ENCODE measurements at regions not wholly inside any gene's neighbourhood (a gene's known extent, or its start where the extent isn't known, plus 50 kb on each side); places are given as distances from the start of the nearest gene placed in this dataset.
"Not testable (repeated sequence)": the region's sequence is repeated elsewhere in the genome, so short reads cannot be mapped to it uniquely, and the experiment has no call there.

DNA sequence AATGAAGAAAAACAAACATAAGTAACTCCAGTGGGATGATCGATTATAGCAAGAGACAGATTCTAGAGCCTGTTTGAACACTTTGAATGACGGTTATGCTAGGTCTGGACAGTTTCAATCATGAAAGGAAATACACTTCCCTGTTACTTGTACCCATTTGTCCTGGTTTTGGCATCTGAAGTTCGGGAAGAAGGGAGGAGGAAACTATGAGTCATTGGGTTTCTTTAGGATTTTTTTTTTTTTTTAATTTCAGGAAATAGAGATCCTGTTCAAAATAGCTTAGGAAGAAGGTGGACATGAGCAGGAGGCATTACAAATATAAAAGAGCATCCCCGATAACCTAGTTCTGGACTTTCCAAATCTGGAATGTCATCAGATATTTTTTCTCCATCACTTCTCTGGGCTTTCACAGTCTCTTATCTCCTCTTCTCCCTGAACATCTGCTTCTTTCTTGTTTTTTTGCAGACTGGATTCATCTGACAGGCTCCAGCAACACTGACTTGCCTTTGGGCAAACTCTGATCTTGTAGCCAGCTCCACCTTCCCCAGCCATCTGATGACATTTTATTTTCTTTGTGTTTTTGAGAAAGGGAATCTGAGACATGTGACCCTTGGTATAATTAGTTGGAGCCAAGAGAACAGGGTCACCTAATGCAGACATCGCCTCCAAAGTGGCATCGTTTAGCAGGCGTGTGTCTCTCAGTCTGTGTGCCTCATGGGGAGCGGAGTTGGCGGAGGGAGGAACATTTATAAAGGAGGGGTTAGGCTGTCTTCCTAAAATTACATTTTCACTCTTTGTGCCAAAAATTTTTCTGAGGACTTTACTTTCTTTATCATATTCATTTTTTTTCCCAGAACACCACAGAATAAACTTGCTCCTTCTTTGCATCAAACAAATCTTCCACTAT lies 195.3 kb upstream of the EPHA4 start:
- DNase-seq (ENCODE audit: low spot score) = no peak

DNA sequence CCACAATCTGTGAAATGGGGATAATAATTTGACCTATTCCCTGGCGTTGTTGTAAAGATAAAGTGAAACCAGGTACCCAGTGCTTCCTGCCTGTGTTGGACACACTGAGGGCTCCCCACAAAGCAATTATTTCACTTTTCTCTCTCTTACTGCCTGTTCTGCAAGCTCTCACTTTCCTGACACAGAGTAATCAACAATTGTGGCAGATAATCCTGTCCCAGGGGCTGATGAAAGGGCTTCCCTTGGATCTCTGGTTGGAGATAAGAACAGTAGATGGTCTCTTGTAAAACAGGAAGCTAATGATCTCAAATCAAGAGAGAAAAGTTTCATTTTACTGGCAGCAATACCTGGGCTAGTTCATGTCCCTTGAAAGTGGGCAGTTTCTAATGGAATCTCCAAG lies 190.4 kb upstream of the EPHA4 start:
- DNase-seq (ENCODE audit: low spot score) = no peak

DNA sequence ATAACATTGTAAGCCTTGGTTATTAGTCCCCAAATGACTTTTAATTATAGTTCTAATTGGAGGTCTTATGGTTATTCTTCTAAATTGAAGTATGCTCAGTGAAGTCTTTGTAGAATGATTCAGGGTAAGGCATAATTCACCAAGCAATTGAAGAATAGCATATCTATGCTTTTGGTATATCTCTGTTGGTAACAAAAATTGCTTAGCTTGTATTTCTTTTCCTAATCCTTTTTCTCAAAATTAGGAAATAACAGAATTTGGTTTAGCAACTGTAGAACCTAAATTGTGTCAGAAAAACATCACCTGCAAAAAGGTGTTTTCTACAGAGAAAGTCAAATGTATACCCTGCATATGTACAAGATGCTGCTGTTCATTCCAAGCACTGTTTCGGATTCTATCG lies 189.2 kb upstream of the EPHA4 start:
- no peak for DNase-seq (ENCODE audit: low spot score)

DNA sequence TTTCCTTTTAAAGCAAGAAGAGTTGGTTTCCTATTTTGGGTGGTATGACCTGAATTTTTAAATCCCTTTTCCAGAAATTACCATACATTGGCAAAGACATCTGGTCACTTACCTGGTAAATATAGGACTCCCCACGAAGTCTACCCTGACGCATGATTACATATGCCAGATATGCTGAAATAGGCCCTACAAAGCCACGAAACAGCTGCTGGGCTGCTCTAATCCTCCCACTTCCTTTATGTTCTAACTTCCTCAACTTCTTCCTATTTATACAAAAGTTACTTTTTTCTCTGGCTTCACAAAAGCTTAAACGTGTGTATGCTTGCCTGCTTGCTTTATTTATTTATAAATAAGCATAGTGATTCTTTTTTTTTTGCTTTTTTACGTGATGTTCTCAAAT lies 186.0 kb upstream of the EPHA4 start:
- no peak for DNase-seq (ENCODE audit: low spot score)

DNA sequence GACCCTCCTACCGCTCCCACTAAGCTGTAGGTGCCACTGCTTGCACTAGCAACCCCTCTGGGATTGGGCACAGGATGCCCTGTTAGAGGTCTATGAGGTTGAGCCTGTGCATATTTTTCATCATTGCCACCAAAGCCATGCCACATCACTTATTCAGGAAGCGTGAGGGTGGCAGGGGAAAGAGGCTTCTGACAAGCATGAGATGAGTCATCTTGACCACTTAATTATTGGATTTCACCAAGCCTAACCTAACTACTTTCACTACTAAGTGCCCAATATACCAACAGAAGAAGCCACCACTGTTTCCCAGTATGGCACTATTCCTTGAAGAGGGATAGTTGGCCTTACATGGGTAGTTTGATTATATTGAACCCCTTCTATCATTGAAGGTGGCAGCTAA lies 181.3 kb upstream of the EPHA4 start:
- DNase-seq (ENCODE audit: low spot score) = no peak

DNA sequence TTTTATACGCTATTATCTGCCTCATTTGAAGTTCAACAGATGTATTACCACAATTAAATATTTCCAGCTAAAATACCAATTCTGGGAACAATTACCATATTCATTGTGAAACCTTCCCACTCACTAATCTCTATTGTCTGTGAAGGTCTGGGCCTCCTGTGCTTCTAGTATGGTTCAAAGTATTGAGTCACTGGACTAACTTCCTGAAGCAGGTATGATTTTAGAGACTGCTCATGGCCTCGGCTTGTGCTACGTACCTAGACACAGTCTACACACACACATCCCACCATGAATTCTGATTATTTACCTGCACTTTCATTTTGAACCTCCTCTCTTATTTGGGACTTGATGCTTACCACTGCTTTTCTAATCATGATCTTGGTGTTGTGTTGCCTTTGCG lies 180.7 kb upstream of the EPHA4 start:
- DNase-seq (ENCODE audit: low spot score) = no peak

DNA sequence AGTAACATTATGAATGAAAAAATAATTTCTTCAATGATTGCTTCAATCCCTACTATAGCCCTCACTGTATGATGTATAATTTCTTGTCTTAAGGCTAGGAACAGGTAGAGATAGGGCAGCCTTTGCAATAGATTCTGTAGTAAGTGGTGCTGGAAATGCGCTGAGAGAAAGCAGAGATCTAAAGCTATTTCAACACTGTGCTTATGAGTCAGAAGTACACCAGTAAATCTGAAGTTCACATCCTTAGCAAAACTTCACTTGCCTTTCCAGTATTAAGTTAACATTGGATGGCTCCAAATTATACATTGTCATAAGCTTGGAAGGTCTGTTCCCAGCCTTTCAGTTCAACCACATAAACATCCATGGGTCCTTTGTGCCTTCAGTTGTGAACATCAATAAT lies 178.2 kb upstream of the EPHA4 start:
- no peak for DNase-seq (ENCODE audit: low spot score)

DNA sequence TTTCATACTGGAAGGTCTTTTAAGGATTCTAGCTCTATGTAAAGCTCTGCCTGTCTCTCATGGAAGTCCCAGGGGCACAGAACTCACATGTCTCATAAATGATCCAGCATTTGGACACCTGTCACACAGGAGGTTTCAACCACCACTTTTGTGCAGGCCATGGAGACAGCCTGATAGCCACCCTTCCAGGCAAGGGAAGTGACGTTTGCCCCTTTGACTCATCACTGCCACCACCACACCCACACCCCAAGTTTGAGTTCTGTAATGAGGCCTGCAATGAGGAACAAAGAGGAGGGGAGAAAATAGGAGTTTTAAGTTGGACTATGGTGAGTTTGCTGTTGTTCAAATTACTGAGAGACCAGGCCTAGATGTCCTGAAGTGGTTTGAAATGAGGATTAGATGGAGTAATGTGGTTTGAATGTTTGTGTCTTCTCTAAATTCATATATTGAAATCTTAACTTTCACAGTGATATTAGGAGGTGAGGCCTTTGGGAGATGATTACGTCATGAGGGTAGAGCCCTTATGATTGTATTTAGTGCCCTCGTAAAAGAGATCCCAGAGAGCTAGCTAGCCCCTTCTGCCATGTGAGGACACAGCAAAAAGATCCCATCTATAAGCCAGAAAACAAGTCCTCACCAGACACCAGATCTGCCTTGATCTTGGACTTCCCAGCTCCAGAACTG lies 175.3 kb upstream of the EPHA4 start:
- no peak for DNase-seq (ENCODE audit: low spot score)

DNA sequence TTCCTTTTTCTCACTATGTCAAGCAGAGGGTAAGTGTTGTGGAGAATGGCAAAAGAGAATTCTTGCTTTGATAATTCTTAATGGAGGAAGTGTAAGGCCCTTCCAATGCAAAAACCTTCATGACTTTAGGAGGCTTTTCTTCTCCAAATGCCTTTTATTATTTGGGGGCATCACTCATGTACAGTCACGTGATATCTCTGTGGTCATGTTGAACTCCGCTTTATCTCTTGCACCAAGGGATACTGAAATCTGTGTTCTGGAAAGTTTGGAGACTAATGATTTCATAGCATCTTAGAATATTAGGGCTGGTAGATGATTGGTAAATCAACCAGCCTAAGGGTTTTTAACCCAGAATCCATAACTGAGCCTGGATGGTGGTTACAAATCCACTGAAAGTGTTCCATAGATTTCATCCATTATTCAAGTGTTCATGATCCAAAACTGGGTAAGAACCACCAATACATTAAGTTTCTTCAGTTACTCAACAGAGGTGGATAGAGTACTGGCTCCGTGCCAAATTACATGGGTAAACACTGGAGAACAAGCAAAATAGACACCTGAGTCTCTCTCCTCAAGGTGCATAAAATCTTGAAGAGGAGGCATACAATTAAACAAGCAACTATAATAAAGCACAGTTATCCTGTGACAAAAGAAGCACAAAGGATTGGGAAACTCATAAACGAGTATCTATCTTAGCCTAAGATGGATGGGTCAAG lies 169.6 kb upstream of the EPHA4 start:
- no peak for DNase-seq (ENCODE audit: low spot score)

DNA sequence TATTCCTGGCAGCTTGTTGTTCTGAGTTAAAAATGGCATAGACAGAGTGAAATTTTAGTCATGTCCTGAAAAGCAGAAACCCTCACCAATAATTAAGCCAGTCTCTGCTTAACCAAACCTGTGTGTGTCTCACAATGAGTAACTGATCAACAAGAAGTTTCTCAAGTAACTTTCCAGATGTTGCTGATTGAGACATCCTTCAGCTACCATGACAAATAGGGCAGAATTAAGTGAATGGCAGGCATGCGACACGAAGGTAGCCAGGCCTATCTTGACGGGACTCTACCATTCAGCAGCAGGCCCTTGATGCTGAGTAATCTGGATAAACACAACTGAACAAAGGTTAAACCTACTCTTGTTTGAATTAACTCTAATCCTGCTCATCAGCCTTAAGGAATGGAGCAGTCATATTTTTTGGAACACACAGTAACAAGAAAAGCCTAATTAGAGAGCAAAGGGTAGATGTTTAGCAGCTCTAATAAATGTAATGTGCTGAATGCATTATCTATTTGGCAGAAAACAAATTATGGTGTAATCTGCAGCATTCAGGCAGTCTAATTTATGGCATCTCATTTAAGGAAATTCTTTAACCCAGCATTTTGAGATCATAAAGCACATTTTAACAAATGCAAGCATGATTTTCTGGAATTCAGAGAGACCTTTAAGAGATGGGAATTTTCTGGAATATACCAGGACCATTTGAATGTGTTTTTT lies 159.5 kb upstream of the EPHA4 start:
- no peak for DNase-seq (ENCODE audit: low spot score)

DNA sequence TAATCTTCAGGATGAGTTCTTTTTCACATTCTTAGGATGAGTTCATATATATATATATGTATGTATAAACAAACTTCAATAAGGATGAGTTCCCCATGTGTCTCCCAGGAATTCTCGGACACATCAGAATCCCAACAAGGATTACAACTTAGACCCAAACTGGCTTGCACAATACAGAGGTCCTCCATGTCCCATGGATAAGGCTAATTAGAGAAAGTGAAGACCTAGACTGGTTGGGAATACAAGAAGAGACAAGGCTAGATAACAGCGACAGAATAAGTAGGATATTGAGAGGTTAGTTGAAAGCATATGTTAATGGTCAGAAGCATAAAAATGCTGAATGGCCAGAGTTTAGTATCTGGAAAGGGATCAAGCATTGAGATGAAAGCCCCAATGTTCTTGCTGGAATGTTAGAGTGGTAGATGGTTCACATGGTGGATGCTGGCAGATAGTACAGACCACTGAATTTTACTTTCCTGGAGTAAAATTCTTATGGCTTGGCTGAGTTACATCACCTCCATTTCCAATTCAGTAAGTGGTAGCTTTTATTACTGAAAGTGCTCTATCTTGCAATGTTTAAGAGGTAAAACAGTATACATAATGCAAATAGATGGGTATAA lies 154.9 kb upstream of the EPHA4 start:
- DNase-seq (ENCODE audit: low spot score) = no peak

DNA sequence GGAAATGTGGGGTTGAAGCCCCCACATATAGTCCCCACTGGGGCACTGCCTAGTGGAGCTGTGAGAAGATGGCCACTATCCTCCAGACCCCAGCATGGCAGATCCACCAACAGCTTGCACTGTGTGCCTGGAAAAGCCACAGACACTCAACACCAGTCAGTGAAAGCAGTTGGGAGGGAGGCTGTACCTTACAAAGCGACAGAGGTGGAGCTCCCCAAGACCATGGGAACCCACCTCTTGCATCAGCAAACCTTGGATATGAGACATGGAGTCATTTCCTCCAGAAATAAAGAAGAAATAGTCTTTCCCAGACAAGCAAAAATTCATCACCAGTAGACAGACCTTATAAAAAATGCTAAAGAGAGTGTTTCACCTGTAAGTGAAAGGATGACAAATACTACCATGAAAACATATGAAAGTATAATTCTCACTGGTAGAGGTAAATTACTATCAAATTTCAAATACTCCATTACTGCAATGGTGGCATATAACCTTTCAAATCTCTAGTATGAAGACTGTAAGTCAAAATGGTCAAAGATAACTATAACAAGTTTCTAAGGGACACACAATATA lies 152.6 kb upstream of the EPHA4 start:
- no peak for DNase-seq (ENCODE audit: low spot score)

DNA sequence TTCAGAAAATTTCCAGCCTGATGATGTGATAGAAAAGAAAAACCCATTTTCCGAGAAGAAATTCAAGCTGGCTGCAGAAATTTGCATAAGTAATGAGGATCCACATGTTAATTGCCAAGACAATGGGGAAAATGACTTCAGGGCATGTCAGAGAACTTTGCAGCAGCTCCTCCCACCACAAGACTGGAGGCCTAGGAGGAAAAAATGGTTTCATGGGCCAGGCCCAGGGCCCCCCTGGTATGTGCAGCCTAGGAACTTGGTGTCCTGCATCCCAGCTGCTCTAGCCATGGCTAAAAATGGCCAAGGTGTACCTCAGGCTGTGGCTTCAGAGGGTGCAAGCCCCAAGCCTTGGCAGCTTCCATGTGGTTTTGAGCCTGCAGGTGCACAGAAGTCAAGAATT lies 152.0 kb upstream of the EPHA4 start:
- DNase-seq (ENCODE audit: low spot score) = not testable (repeated sequence)

DNA sequence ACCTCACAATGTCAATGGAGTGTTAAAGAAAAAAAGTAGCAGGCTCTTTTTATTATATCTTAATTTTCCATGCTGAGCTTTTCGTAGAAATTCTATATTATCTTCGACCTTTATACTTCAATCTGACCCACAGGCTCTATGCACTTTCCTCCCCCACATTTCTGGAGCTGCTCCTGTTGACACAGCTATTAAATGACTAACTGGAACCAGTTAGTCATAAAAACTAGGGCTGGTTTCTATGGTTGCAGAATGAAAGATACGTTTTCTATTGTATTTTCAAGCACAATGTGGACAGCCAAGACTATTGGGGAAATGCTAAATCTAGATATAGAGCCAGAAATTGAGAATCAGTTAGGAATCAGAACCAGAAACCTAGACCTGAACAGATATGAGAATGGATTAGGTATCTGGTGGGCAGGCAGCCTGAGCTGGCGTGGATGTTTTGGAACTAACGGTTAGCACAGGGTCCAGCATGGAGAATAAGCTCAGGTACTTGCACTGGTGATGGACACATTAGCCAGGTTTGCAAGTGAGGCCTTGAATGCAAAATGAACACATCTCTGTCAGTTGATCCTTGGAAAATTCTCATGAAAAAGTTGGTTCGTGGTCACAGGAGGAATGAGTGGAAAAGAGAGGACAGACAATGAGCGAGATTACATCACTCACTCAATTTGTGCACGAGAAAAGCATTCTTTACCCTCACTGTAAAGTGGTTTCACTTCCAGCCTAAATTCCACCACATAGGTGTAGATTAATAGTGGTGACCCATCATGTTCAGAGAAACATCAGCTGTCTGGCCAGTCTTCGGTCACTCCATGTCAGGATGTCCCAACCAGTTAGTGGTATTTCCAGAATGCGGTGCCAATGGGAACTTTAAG lies 144.6 kb upstream of the EPHA4 start:
- DNase-seq (ENCODE audit: low spot score) = no peak

DNA sequence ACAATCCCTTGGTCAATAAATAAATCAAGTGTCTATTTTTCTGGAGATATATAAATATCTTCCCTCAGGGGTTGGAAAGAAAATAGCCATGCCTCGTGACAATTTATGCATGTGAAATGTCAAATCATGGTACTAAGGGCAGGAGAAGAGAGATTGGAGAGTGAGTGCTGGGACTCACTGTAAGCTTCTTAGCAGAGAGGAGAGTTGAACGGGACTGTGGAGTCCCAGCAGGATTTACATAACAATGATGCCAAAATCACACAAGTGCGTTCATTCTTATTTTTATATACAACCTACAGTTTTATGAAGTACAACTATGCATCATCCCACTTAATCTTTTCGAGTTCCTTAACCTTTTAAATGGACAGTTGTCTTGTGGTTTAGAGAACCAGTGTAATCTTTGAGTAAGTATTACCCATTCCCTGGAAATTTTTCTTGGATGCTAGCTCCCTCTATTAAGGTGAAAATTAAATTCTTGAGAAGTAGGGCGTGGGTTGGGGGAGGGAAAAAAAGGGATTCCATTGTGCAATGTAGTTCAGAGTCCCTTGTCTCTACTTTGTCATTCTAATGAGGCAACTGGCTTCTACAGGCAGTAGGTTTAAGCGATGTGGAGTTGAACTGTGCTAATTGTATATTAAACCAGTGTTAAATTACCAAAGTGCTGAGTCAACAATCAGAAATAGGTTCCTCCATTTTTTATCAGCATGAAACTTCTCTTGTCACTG lies 143.6 kb upstream of the EPHA4 start:
- no peak for DNase-seq (ENCODE audit: low spot score)

DNA sequence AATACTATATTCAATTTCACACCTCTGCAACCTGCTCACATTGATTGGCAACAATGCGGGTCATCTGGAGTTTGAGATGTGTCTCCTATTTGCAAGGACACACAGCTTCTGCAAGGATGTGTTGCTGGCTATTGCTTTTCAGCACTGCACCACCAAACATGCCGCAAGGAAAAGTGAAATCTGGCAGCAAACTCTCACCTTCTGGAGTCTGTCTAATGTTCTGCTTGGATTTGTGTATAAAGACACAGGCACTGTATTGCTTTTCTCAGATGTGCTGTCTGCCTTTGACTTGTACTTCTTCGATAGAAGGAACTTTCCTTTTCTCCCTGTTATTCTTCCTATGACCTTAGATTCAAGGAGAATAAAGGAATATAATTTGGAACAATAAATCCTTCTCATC lies 138.6 kb upstream of the EPHA4 start:
- DNase-seq (ENCODE audit: low spot score) = no peak

DNA sequence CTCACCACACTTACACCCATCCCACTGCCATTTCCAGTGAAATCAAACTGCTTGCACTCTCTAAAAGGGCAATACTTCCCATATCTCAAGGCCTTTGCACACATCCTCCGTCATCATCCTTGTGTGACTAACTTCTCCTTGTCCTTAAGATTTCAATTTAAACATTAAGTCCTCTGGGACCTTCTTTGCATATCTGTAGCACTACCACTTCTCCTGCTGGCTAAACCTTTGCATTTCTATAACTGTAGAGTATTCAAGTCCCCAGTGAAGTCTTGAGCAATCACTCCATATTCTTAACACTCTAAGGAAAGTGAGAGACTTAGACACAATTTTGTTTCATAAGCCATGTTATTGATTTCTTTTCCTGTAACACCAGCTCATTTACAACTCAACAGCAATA lies 136.8 kb upstream of the EPHA4 start:
- DNase-seq (ENCODE audit: low spot score) = no peak

DNA sequence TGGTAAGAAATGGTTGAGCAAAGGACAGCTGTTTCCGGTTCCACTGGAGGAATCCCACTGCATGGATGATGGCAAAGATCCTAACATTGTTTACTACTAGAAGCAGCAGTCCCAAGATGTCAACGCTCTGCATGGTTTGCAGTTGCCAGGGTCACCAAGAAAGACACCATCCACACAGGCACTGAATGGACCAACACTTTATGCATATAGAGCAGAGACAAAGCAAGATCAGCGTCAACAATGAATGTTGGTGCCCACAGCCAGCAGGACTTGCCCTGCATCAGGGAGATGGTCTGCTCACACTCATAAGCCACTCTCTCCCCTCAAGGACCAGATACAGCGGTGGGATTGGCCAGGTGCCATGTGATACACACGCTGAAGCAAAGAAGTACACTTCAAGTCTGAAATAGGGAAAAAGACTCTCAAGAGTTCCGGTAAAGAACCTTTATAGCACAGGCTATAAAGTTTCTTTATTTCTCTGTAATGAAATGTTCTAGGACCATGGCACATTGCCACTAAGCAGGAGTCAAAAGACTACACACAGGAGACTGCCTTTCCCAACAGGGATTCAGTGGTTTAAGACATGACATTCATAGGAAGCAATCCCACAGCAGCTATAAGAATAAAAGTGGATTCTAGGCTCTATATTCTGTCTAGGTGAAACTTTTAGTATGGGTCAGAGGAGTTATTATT lies 133.2 kb upstream of the EPHA4 start:
- no peak for DNase-seq (ENCODE audit: low spot score)

DNA sequence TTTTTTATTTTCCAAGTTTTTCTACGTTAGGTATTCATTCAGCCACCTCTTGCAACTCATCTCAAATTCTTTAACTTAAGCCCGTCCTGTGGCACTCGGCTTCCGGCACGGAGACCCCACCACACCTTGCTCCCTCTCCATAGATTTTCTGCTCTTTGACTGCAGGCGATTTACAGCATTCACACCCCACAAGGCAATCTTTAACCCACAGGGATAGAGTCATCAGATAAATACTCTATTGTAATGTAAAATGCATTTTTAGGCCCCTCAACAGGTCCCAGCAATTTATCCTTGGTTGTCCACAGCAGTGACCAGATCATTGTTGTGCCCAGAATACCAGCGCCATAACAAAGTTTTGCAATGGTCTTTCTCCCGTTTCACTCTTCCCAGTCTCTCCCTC lies 132.3 kb upstream of the EPHA4 start:
- DNase-seq (ENCODE audit: low spot score) = no peak
